ENCODE measurements at regions not wholly inside any gene's neighbourhood (a gene's known extent, or its start where the extent isn't known, plus 50 kb on each side); places are given as distances from the start of the nearest gene placed in this dataset.

- TF ChIP-seq CTCF (IDR thresholded peaks at IDR 0.05) (no peak), POLR2AphosphoS5 (IDR thresholded peaks at IDR 0.05) (no peak), POLR2A (IDR thresholded peaks at IDR 0.05) (no peak)
- no peaks in the 10 kb centered on the region for H3K9me3 ChIP-seq
- no peaks in the 10 kb centered on the region for H3K27me3 ChIP-seq (replicated peaks; ENCODE audit: insufficient read depth)
- WGBS: 70% methylated on average over 12 of the region's 12 CpGs
- no peaks in the 10 kb centered on the region for H3K36me3 ChIP-seq
- no peak overlapping the region for H3K27ac ChIP-seq
- H3K4me1 ChIP-seq (replicated peaks): no peaks in the 10 kb centered on the region
- H3K4me3 ChIP-seq: no peak overlapping the region
- intact Hi-C loops (cut with DNase I): no loop called here
- DNase-seq (ENCODE audit: low spot score): no peak
These were observed 446.1 kb downstream of the EIPR1 start for GRCh38 chr2:2931318-2932075.

GRCh38 chr2:2930841-2931240 is 446.8 kb downstream of the EIPR1 start:
- intact Hi-C loops (cut with DNase I): no loop called here
- WGBS: 95% methylated on average over 2 of the region's 2 CpGs
- Histone ChIP-seq H3K27me3 (replicated peaks; ENCODE audit: insufficient read depth) (no peaks in the 10 kb centered on the region), H3K4me1 (replicated peaks) (no peaks in the 10 kb centered on the region), H3K36me3 (no peaks in the 10 kb centered on the region), H3K27ac (no peak overlapping the region), H3K9me3 (no peaks in the 10 kb centered on the region), H3K4me3 (no peak overlapping the region)
- TF ChIP-seq POLR2A (IDR thresholded peaks at IDR 0.05) (no peak), CTCF (IDR thresholded peaks at IDR 0.05) (no peak), POLR2AphosphoS5 (IDR thresholded peaks at IDR 0.05) (no peak)
- DNase-seq (ENCODE audit: low spot score): no peak

- H3K4me1 ChIP-seq (replicated peaks): no peaks in the 10 kb centered on the region
- DNase-seq (ENCODE audit: low spot score): no peak
- no peaks in the 10 kb centered on the region for H3K27me3 ChIP-seq (replicated peaks; ENCODE audit: insufficient read depth)
- H3K4me3 ChIP-seq: no peak overlapping the region
- H3K36me3 ChIP-seq: no peaks in the 10 kb centered on the region
- no peak overlapping the region for H3K27ac ChIP-seq
- 74% methylated on average over 4 of the region's 4 CpGs for WGBS
- H3K9me3 ChIP-seq: no peaks in the 10 kb centered on the region
- TF ChIP-seq CTCF (IDR thresholded peaks at IDR 0.05): no peak
- TF ChIP-seq POLR2AphosphoS5 (IDR thresholded peaks at IDR 0.05): no peak
- TF ChIP-seq POLR2A (IDR thresholded peaks at IDR 0.05): no peak
- intact Hi-C loops (cut with DNase I): no loop called here
These were observed 450.8 kb downstream of the EIPR1 start for GRCh38 chr2:2926858-2927175.

- 83% methylated on average over 3 of the region's 3 CpGs for WGBS
These were observed 451.4 kb downstream of the EIPR1 start for GRCh38 chr2:2926009-2926857.

More at GRCh38 chr2:2926009-2926857, 451.4 kb downstream of the EIPR1 start:
- intact Hi-C loops (cut with DNase I): no loop called here
- no peak overlapping the region for H3K4me3 ChIP-seq
- no peaks in the 10 kb centered on the region for H3K4me1 ChIP-seq (replicated peaks)
- no peak overlapping the region for H3K27ac ChIP-seq
- DNase-seq (ENCODE audit: low spot score): no peak
- no peaks in the 10 kb centered on the region for H3K27me3 ChIP-seq (replicated peaks; ENCODE audit: insufficient read depth)
- H3K9me3 ChIP-seq: no peaks in the 10 kb centered on the region
- no peak for TF ChIP-seq POLR2AphosphoS5 (IDR thresholded peaks at IDR 0.05)
- no peak for TF ChIP-seq POLR2A (IDR thresholded peaks at IDR 0.05)
- TF ChIP-seq CTCF (IDR thresholded peaks at IDR 0.05): no peak
- H3K36me3 ChIP-seq: no peaks in the 10 kb centered on the region
